K562 (cell line): ENCODE measurements at regions not wholly inside any gene's neighbourhood (a gene's known extent, or its start where the extent isn't known, plus 50 kb on each side); places are given as distances from the start of the nearest gene placed in this dataset.

Source experiments
- ARID3A ChIP-seq: IDR thresholded peaks from 2 replicates; pipeline ENCODE4 v1.6.1; 2012; ENCODE audit warnings: low read depth, low read length, improper control_type of control experiment, borderline replicate concordance
- HIVEP1 ChIP-seq: fragments of 250-450 bp; sonication (Bioruptor Pico); IDR thresholded peaks from 2 replicates; pipeline ENCODE4 v1.4.0; 2020; ENCODE audit warnings: mild to moderate bottlenecking
- SETDB1 ChIP-seq: IDR thresholded peaks from one replicate; pipeline ENCODE4 v1.6.1; 2012; ENCODE audit warnings: low read length, control low read depth, inconsistent platforms
- TAL1 ChIP-seq: fragments of 450-650 bp; IDR thresholded peaks from 2 replicates; pipeline ENCODE4 v1.6.1; 2016; ENCODE audit warnings: mild to moderate bottlenecking
- TCFL5 ChIP-seq: fragments of 250-450 bp; sonication (Bioruptor Pico); conservative IDR thresholded peaks from 2 replicates; pipeline ENCODE4 v1.6.1; 2021; ENCODE audit warnings: mild to moderate bottlenecking, moderate library complexity, matching md5 sums
- TFE3 ChIP-seq: fragments of 450-650 bp; formaldehyde crosslinking; IDR thresholded peaks from 2 replicates; pipeline ENCODE4 v1.4.0; 2020; ENCODE audit warnings: mild to moderate bottlenecking, mixed read lengths
- THRAP3 ChIP-seq: fragments of 450-650 bp; IDR thresholded peaks from 2 replicates; pipeline ENCODE4 v1.6.1; 2016; ENCODE audit warnings: mild to moderate bottlenecking, inconsistent platforms, borderline replicate concordance
- ZFP91 ChIP-seq: sonication (generic); formaldehyde crosslinking; IDR thresholded peaks from 2 replicates; pipeline ENCODE4 v1.8.0; 2022; ENCODE audit warnings: mild to moderate bottlenecking, missing genetic modification reagents
- ZNF561 ChIP-seq: fragments of 450-650 bp; formaldehyde crosslinking; conservative IDR thresholded peaks from 2 replicates; pipeline ENCODE4 v1.4.0; 2020; ENCODE audit warnings: mild to moderate bottlenecking, moderate library complexity
- ZNF696 ChIP-seq: fragments of 250-450 bp; sonication (Bioruptor Pico); conservative IDR thresholded peaks from 2 replicates; pipeline ENCODE4 v1.4.0; 2020; ENCODE audit warnings: mild to moderate bottlenecking, moderate library complexity

DNA sequence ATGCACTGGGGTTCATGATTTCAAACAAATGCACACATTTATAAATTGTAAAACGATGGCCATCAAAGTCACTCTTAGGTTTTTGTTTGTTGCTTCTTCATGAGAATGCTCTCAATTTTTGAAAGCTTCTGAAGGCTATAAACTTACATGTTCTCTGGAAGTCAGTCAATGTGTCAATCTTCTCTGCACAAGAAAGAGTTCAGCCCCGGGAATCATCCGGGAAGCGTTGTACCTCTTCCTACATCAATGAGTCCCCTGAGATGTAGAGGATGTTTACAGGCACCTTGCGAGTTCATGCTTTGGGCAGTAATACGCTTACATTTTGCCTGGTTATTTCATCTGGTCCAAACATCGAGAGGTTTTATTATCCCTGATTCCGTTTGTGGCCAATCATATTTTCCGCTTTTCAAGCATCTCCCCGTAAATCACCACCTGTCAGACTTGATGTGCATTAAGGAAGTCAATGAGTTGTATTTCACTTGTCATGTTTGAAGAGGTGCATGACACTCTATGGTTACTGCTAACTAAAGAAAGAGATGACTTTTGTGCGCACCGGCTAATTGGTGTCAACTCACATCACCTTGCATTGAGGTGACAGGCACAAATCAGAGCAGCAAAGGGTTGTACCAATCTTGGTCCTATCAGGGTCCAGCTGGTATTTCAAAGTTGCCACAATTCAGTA is 750.7 kb downstream of the SORCS3 start (continued):
- TF ChIP-seq ZNF561 (CRISPR knock-in tag) (no peak), ZNF696 (no peak), ZFP91 (CRISPR knock-in tag) (no peak), TAL1 (no peak), HIVEP1 (no peak), TCFL5 (CRISPR knock-in tag) (no peak), THRAP3 (no peak), TFE3 (CRISPR knock-in tag) (no peak), SETDB1 (no peak), ARID3A (no peak)
